GM12891 (cell line): ENCODE measurements at regions not wholly inside any gene's neighbourhood (a gene's known extent, or its start where the extent isn't known, plus 50 kb on each side); places are given as distances from the start of the nearest gene placed in this dataset.

ENCODE experiments used
- PAX5 ChIP-seq: IDR thresholded peaks from 2 replicates; pipeline ENCODE4 v1.6.1; 2011; ENCODE audit warnings: low read length, moderate library complexity, mild to moderate bottlenecking; ENCODE audit not compliant: insufficient read depth, severe bottlenecking
- POLR2A ChIP-seq: IDR thresholded peaks from 2 replicates; pipeline ENCODE4 v1.6.1; 2011; ENCODE audit warnings: low read depth, low read length, control low read depth
- POLR2AphosphoS5 ChIP-seq: IDR thresholded peaks from 2 replicates; pipeline ENCODE4 v1.6.1; 2011; ENCODE audit warnings: low read depth, low read length, control low read depth
- POU2F2 ChIP-seq: IDR thresholded peaks from 2 replicates; pipeline ENCODE4 v1.6.1; 2011; ENCODE audit warnings: low read depth, mild to moderate bottlenecking, control low read depth, low read length, moderate library complexity
- SPI1 ChIP-seq: IDR thresholded peaks from 2 replicates; pipeline ENCODE4 v1.6.1; 2011; ENCODE audit warnings: low read depth, low read length, control low read depth
- TAF1 ChIP-seq: IDR thresholded peaks from 2 replicates; pipeline ENCODE4 v1.6.1; 2011; ENCODE audit warnings: low read depth, low read length, control low read depth

GRCh38 chr5:124021776-124022175 lies 509.8 kb downstream of the CSNK1G3 start:
- no peak for TF ChIP-seq POLR2A
- no peak for TF ChIP-seq TAF1
- no peak for TF ChIP-seq POLR2AphosphoS5
- no peak for TF ChIP-seq POU2F2
- no peak for TF ChIP-seq PAX5
- TF ChIP-seq SPI1: no peak
